ENCODE measurements at regions not wholly inside any gene's neighbourhood (a gene's known extent, or its start where the extent isn't known, plus 50 kb on each side); places are given as distances from the start of the nearest gene placed in this dataset.
"Not testable (repeated sequence)": the region's sequence is repeated elsewhere in the genome, so short reads cannot be mapped to it uniquely, and the experiment has no call there.

DNA sequence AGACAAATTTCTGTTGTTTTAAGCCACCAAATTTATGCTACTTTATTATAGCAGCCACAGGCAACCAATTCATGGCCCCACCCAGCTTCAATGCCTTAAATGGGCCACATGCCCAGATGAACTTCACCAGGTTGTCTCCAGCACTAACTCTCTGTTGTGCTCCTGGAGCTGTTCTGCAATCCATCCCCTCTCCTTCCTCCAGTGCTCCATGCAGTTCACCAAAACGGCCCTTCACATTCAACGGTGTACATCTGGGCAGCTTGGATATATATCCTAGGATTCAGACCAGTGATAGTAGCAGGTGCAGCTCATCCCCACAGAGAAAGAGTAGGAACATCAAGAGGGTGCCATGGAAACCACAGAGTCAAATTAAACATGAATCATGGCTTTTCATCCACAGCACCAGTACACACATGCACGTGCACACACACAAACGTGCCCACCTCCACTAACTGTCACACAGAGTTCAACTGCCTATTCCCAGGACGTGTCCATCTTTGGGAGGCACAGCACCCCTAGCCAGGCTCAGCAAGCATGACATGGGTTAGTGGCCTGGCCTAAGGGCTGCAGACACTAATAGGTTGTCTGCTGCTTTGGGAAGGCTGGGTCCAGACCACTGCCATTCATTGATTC, 134.5 kb downstream of the MED10 start:
- H3K4me1 ChIP-seq (ENCODE audit: insufficient read depth, low read length) = no peaks in the 10 kb centered on the region

GRCh38 chr5:6241056-6241455, 137.3 kb downstream of the MED10 start:
- H3K27me3 ChIP-seq (ENCODE audit: insufficient read depth, low read length); H3K4ac ChIP-seq (ENCODE audit: low read depth, low read length); H3K79me2 ChIP-seq (ENCODE audit: insufficient read depth, low read length); H4K8ac ChIP-seq (replicated peaks; ENCODE audit: insufficient read length, low read depth, low read length); H4K20me1 ChIP-seq (ENCODE audit: control insufficient read depth, insufficient read depth, insufficient read length); H3K27ac Mint-ChIP-seq; H3K36me3 Mint-ChIP-seq (ENCODE audit: insufficient read depth in 1 of 3, low read depth in 3 of 3); H3K9ac ChIP-seq (ENCODE audit: extremely low read depth, insufficient read length, low read length); H2BK12ac ChIP-seq (ENCODE audit: insufficient read length, low read depth, low read length); H3K18ac ChIP-seq (ENCODE audit: insufficient read length, low read depth, low read length); H3K56ac ChIP-seq (ENCODE audit: insufficient read length, low read depth, low read length); H3K27ac ChIP-seq (ENCODE audit: insufficient read length, low read depth, low read length); H2BK5ac ChIP-seq (ENCODE audit: insufficient read length, low read length); H2BK120ac ChIP-seq (ENCODE audit: low read depth, low read length, poor library complexity, severe bottlenecking); H2BK15ac ChIP-seq (ENCODE audit: low read depth, low read length); H3K4me1 Mint-ChIP-seq; H3K14ac ChIP-seq (ENCODE audit: insufficient read depth, low read length); H2AFZ ChIP-seq (ENCODE audit: low read length); H3K4me1 ChIP-seq (ENCODE audit: insufficient read depth, low read length); H3K79me1 ChIP-seq (ENCODE audit: insufficient read depth, low read depth, low read length, poor library complexity, severe bottlenecking); H3T11ph ChIP-seq (ENCODE audit: low read length); H2AK5ac ChIP-seq (ENCODE audit: insufficient read length, low read length); DNase-seq; H2BK20ac ChIP-seq (ENCODE audit: low read depth, low read length, poor library complexity, severe bottlenecking); H4K5ac ChIP-seq (ENCODE audit: insufficient read length, low read depth, low read length); H3K27me3 Mint-ChIP-seq (ENCODE audit: low read depth); H3K4me3 Mint-ChIP-seq; H3K23ac ChIP-seq (ENCODE audit: insufficient read length, low read depth, low read length); H3K23me2 ChIP-seq (ENCODE audit: insufficient read length, low read depth, low read length, poor library complexity, severe bottlenecking); H4K91ac ChIP-seq (ENCODE audit: insufficient read length, low read depth, low read length); H3K4me2 ChIP-seq (ENCODE audit: insufficient read depth, insufficient read length, low read length); H3K9me3 ChIP-seq (ENCODE audit: control insufficient read depth, low read depth, low read length): not testable (repeated sequence)
- peaks cover 8 to 15% of the 10 kb centered on the region in 2 experiments; a peak in 4 of 5 replicates for H3K9me3 Mint-ChIP-seq

More for the DNA sequence above, 134.5 kb downstream of the MED10 start:
- WGBS (ENCODE audit: extremely low coverage, insufficient read length, low lambda C conversion rate) = no CpG with 5 or more reads among the region's 5 CpGs
- H2BK20ac ChIP-seq (ENCODE audit: low read depth, low read length, poor library complexity, severe bottlenecking) = no peak overlapping the region
- no peak overlapping the region for H2BK120ac ChIP-seq (ENCODE audit: low read depth, low read length, poor library complexity, severe bottlenecking)
- no peaks in the 10 kb centered on the region for H4K20me1 ChIP-seq (ENCODE audit: control insufficient read depth, insufficient read depth, insufficient read length)
- no peaks in the 10 kb centered on the region for H3K9me3 ChIP-seq (ENCODE audit: control insufficient read depth, low read depth, low read length)
- H3K9ac ChIP-seq (ENCODE audit: extremely low read depth, insufficient read length, low read length) = no peak overlapping the region
- no peaks in the 10 kb centered on the region for H3K79me2 ChIP-seq (ENCODE audit: insufficient read depth, low read length)
- no peak overlapping the region for H4K91ac ChIP-seq (ENCODE audit: insufficient read length, low read depth, low read length)
- no peaks in the 10 kb centered on the region for H3K23me2 ChIP-seq (ENCODE audit: insufficient read length, low read depth, low read length, poor library complexity, severe bottlenecking)
- H4K8ac ChIP-seq (replicated peaks; ENCODE audit: insufficient read length, low read depth, low read length) = no peak overlapping the region
- no peak overlapping the region for H2AFZ ChIP-seq (ENCODE audit: low read length)
- H3T11ph ChIP-seq (ENCODE audit: low read length) = no peak overlapping the region
- Mint-ChIP-seq H3K9me3 (peaks cover 6 to 13% of the 10 kb centered on the region in 2 experiments; a peak in 4 of 5 replicates), H3K36me3 (ENCODE audit: insufficient read depth in 1 of 3, low read depth in 3 of 3) (no peaks in the 10 kb centered on the region; a peak in 1 of 7 replicates), H3K4me3 (no peak overlapping the region), H3K27ac (no peak overlapping the region), H3K4me1 (peaks cover 0 to 10% of the 10 kb centered on the region in 2 experiments; a peak in 1 of 4 replicates), H3K27me3 (ENCODE audit: low read depth) (no peaks in the 10 kb centered on the region)
- H4K5ac ChIP-seq (ENCODE audit: insufficient read length, low read depth, low read length) = no peak overlapping the region
- no peak overlapping the region for H3K14ac ChIP-seq (ENCODE audit: insufficient read depth, low read length)
- no peak overlapping the region for H2BK15ac ChIP-seq (ENCODE audit: low read depth, low read length)
- H3K27ac ChIP-seq (ENCODE audit: insufficient read length, low read depth, low read length) = no peak overlapping the region
- no peak overlapping the region for H3K18ac ChIP-seq (ENCODE audit: insufficient read length, low read depth, low read length)
- no peaks in the 10 kb centered on the region for H3K27me3 ChIP-seq (ENCODE audit: insufficient read depth, low read length)
- H2BK5ac ChIP-seq (ENCODE audit: insufficient read length, low read length) = no peak overlapping the region
- no peak overlapping the region for H2BK12ac ChIP-seq (ENCODE audit: insufficient read length, low read depth, low read length)
- no peaks in the 10 kb centered on the region for H3K79me1 ChIP-seq (ENCODE audit: insufficient read depth, low read depth, low read length, poor library complexity, severe bottlenecking)
- TF ChIP-seq, protein P1, sequence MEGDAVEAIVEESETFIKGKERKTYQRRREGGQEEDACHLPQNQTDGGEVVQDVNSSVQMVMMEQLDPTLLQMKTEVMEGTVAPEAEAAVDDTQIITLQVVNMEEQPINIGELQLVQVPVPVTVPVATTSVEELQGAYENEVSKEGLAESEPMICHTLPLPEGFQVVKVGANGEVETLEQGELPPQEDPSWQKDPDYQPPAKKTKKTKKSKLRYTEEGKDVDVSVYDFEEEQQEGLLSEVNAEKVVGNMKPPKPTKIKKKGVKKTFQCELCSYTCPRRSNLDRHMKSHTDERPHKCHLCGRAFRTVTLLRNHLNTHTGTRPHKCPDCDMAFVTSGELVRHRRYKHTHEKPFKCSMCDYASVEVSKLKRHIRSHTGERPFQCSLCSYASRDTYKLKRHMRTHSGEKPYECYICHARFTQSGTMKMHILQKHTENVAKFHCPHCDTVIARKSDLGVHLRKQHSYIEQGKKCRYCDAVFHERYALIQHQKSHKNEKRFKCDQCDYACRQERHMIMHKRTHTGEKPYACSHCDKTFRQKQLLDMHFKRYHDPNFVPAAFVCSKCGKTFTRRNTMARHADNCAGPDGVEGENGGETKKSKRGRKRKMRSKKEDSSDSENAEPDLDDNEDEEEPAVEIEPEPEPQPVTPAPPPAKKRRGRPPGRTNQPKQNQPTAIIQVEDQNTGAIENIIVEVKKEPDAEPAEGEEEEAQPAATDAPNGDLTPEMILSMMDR (conservative IDR thresholded peaks at IDR 0.05) = no peak
- no peak overlapping the region for H3K4me2 ChIP-seq (ENCODE audit: insufficient read depth, insufficient read length, low read length)
- no peak overlapping the region for H3K56ac ChIP-seq (ENCODE audit: insufficient read length, low read depth, low read length)
- H3K4ac ChIP-seq (ENCODE audit: low read depth, low read length) = no peak overlapping the region
- H2AK5ac ChIP-seq (ENCODE audit: insufficient read length, low read length) = no peak overlapping the region
- no peak overlapping the region for H3K23ac ChIP-seq (ENCODE audit: insufficient read length, low read depth, low read length)
- DNase-seq = no peak
